ENCODE measurements at regions not wholly inside any gene's neighbourhood (a gene's known extent, or its start where the extent isn't known, plus 50 kb on each side); places are given as distances from the start of the nearest gene placed in this dataset.
"Not testable (repeated sequence)": the region's sequence is repeated elsewhere in the genome, so short reads cannot be mapped to it uniquely, and the experiment has no call there.

- H3K4me3 ChIP-seq (ENCODE audit: low read length in 2 of 2), result no peak overlapping the region
Measured at GRCh38 chr13:55649485-55649884, 1491.2 kb upstream of the PRR20A start.

DNA sequence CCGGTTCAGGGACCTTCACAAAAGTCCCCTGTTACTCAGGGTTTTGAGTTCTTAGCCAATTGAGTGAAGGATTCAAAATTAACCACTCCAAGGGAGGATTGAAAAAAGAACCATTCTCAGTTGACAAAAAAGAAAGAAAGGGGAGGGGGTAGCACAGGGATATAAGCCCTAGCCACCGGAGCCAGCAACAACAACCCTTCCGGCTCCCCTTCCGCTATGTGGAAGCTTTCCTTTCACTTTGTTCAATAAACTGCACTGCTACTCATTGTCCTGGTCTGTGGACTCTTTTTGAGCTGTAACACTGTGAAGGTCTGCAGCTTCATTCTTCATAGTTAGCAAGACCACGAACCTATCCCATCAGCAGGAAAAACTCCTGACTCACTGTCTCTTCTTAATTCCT is 1488.1 kb upstream of the PRR20A start:
- Histone ChIP-seq H3K27me3 (ENCODE audit: control insufficient read depth in 2 of 2, insufficient read depth in 2 of 2, low read length in 2 of 2) (no peaks in the 10 kb centered on the region), H3K9ac (ENCODE audit: low read depth in 1 of 2, low read length in 2 of 2) (no peak overlapping the region), H3K4me3 (ENCODE audit: low read length in 2 of 2) (no peak overlapping the region), H3K27ac (ENCODE audit: low read depth in 2 of 2, low read length in 2 of 2) (no peak overlapping the region), H3K36me3 (ENCODE audit: control insufficient read depth in 2 of 2, insufficient read depth in 2 of 2, low read length in 2 of 2) (no peaks in the 10 kb centered on the region), H3K9me3 (ENCODE audit: control insufficient read depth in 2 of 2, low read length in 2 of 2) (no peaks in the 10 kb centered on the region), H3K4me1 (ENCODE audit: control insufficient read depth in 2 of 2, insufficient read depth in 2 of 2, low read length in 2 of 2) (no peaks in the 10 kb centered on the region)

More at GRCh38 chr13:55649485-55649884, 1491.2 kb upstream of the PRR20A start:
- Histone ChIP-seq H3K27me3 (ENCODE audit: control insufficient read depth in 2 of 2, insufficient read depth in 2 of 2, low read length in 2 of 2) (no peaks in the 10 kb centered on the region), H3K27ac (ENCODE audit: low read depth in 2 of 2, low read length in 2 of 2) (no peak overlapping the region), H3K9me3 (ENCODE audit: control insufficient read depth in 2 of 2, low read length in 2 of 2) (no peaks in the 10 kb centered on the region), H3K36me3 (ENCODE audit: control insufficient read depth in 2 of 2, insufficient read depth in 2 of 2, low read length in 2 of 2) (no peaks in the 10 kb centered on the region), H3K9ac (ENCODE audit: low read depth in 1 of 2, low read length in 2 of 2) (no peak overlapping the region), H3K4me1 (ENCODE audit: control insufficient read depth in 2 of 2, insufficient read depth in 2 of 2, low read length in 2 of 2) (no peaks in the 10 kb centered on the region)

GRCh38 chr13:55653497-55653896 is 1487.2 kb upstream of the PRR20A start:
- Histone ChIP-seq H3K27ac (ENCODE audit: low read depth in 2 of 2, low read length in 2 of 2) (no peak overlapping the region), H3K4me3 (ENCODE audit: low read length in 2 of 2) (no peak overlapping the region), H3K4me1 (ENCODE audit: control insufficient read depth in 2 of 2, insufficient read depth in 2 of 2, low read length in 2 of 2) (no peaks in the 10 kb centered on the region), H3K36me3 (ENCODE audit: control insufficient read depth in 2 of 2, insufficient read depth in 2 of 2, low read length in 2 of 2) (no peaks in the 10 kb centered on the region), H3K27me3 (ENCODE audit: control insufficient read depth in 2 of 2, insufficient read depth in 2 of 2, low read length in 2 of 2) (no peaks in the 10 kb centered on the region), H3K9me3 (ENCODE audit: control insufficient read depth in 2 of 2, low read length in 2 of 2) (no peaks in the 10 kb centered on the region), H3K9ac (ENCODE audit: low read depth in 1 of 2, low read length in 2 of 2) (no peak overlapping the region)

- Histone ChIP-seq H3K9ac (ENCODE audit: low read depth in 1 of 2, low read length in 2 of 2) (no peak overlapping the region), H3K4me3 (ENCODE audit: low read length in 2 of 2) (no peak overlapping the region), H3K27me3 (ENCODE audit: control insufficient read depth in 2 of 2, insufficient read depth in 2 of 2, low read length in 2 of 2) (no peaks in the 10 kb centered on the region), H3K9me3 (ENCODE audit: control insufficient read depth in 2 of 2, low read length in 2 of 2) (no peaks in the 10 kb centered on the region), H3K36me3 (ENCODE audit: control insufficient read depth in 2 of 2, insufficient read depth in 2 of 2, low read length in 2 of 2) (no peaks in the 10 kb centered on the region), H3K4me1 (ENCODE audit: control insufficient read depth in 2 of 2, insufficient read depth in 2 of 2, low read length in 2 of 2) (no peaks in the 10 kb centered on the region), H3K27ac (ENCODE audit: low read depth in 2 of 2, low read length in 2 of 2) (no peak overlapping the region)
Measured at GRCh38 chr13:55654243-55654642, 1486.5 kb upstream of the PRR20A start.

DNA sequence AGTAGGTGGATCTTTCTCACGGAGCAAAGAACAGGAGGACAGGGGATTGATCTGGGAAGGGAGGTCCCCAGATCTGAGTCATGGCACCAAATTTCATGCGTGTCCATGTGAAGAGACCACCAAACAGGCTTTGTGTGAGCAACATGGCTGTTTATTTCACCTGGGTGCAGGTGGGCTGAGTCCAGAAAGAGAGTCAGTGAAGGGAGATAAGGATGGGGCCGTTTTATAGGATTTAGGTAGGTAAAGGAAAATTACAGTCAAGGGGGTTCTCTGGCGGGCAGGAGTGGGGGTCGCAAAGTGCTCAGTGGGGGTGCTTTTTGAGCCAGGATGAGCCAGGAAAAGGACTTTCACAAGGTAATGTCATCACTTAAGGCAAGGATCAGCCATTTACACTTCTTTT is 1480.5 kb upstream of the PRR20A start:
- H3K27me3 ChIP-seq (ENCODE audit: control insufficient read depth in 2 of 2, insufficient read depth in 2 of 2, low read length in 2 of 2); H3K4me1 ChIP-seq (ENCODE audit: control insufficient read depth in 2 of 2, insufficient read depth in 2 of 2, low read length in 2 of 2); H3K9me3 ChIP-seq (ENCODE audit: control insufficient read depth in 2 of 2, low read length in 2 of 2); H3K27ac ChIP-seq (ENCODE audit: low read depth in 2 of 2, low read length in 2 of 2); H3K9ac ChIP-seq (ENCODE audit: low read depth in 1 of 2, low read length in 2 of 2); H3K4me3 ChIP-seq (ENCODE audit: low read length in 2 of 2); H3K36me3 ChIP-seq (ENCODE audit: control insufficient read depth in 2 of 2, insufficient read depth in 2 of 2, low read length in 2 of 2): not testable (repeated sequence)

GRCh38 chr13:55660851-55661250 is 1479.9 kb upstream of the PRR20A start:
- Histone ChIP-seq H3K27ac (ENCODE audit: low read depth in 2 of 2, low read length in 2 of 2) (no peak overlapping the region), H3K4me1 (ENCODE audit: control insufficient read depth in 2 of 2, insufficient read depth in 2 of 2, low read length in 2 of 2) (no peaks in the 10 kb centered on the region), H3K9me3 (ENCODE audit: control insufficient read depth in 2 of 2, low read length in 2 of 2) (peaks cover 0 to 2% of the 10 kb centered on the region in 2 donors), H3K9ac (ENCODE audit: low read depth in 1 of 2, low read length in 2 of 2) (no peak overlapping the region), H3K4me3 (ENCODE audit: low read length in 2 of 2) (no peak overlapping the region), H3K36me3 (ENCODE audit: control insufficient read depth in 2 of 2, insufficient read depth in 2 of 2, low read length in 2 of 2) (no peaks in the 10 kb centered on the region), H3K27me3 (ENCODE audit: control insufficient read depth in 2 of 2, insufficient read depth in 2 of 2, low read length in 2 of 2) (no peaks in the 10 kb centered on the region)

GRCh38 chr13:55661505-55661904 is 1479.2 kb upstream of the PRR20A start:
- Histone ChIP-seq H3K9ac (ENCODE audit: low read depth in 1 of 2, low read length in 2 of 2) (no peak overlapping the region), H3K27me3 (ENCODE audit: control insufficient read depth in 2 of 2, insufficient read depth in 2 of 2, low read length in 2 of 2) (no peaks in the 10 kb centered on the region), H3K36me3 (ENCODE audit: control insufficient read depth in 2 of 2, insufficient read depth in 2 of 2, low read length in 2 of 2) (no peaks in the 10 kb centered on the region), H3K27ac (ENCODE audit: low read depth in 2 of 2, low read length in 2 of 2) (no peak overlapping the region), H3K9me3 (ENCODE audit: control insufficient read depth in 2 of 2, low read length in 2 of 2) (peaks cover 0 to 2% of the 10 kb centered on the region in 2 donors), H3K4me1 (ENCODE audit: control insufficient read depth in 2 of 2, insufficient read depth in 2 of 2, low read length in 2 of 2) (no peaks in the 10 kb centered on the region), H3K4me3 (ENCODE audit: low read length in 2 of 2) (no peak overlapping the region)

- Histone ChIP-seq H3K4me3 (ENCODE audit: low read length in 2 of 2) (no peak overlapping the region), H3K9ac (ENCODE audit: low read depth in 1 of 2, low read length in 2 of 2) (no peak overlapping the region), H3K27me3 (ENCODE audit: control insufficient read depth in 2 of 2, insufficient read depth in 2 of 2, low read length in 2 of 2) (no peaks in the 10 kb centered on the region), H3K9me3 (ENCODE audit: control insufficient read depth in 2 of 2, low read length in 2 of 2) (peaks cover 0 to 2% of the 10 kb centered on the region in 2 donors), H3K4me1 (ENCODE audit: control insufficient read depth in 2 of 2, insufficient read depth in 2 of 2, low read length in 2 of 2) (no peaks in the 10 kb centered on the region), H3K36me3 (ENCODE audit: control insufficient read depth in 2 of 2, insufficient read depth in 2 of 2, low read length in 2 of 2) (no peaks in the 10 kb centered on the region), H3K27ac (ENCODE audit: low read depth in 2 of 2, low read length in 2 of 2) (no peak overlapping the region)
Measured at GRCh38 chr13:55664178-55664577, 1476.5 kb upstream of the PRR20A start.

DNA sequence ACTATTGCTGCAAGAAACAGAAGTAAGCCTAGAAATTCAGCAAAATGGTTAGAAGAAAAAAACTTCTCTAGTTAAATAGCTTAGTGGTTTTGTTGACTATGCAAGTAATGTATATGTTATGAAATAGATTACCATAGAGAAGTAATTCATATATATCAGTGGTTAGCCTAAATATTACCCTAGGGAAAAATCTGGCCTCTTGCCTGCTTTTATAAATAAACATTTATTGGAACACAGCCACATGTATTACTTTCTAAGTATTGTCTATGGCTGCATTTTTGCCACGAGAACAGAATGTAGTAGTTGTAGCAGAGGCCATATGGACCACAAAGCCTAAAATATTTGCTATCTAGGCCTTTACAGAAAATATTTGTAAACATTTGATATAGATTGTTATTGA is 1471.7 kb upstream of the PRR20A start:
- Histone ChIP-seq H3K9ac (ENCODE audit: low read depth in 1 of 2, low read length in 2 of 2) (no peak overlapping the region), H3K4me3 (ENCODE audit: low read length in 2 of 2) (no peak overlapping the region), H3K27ac (ENCODE audit: low read depth in 2 of 2, low read length in 2 of 2) (no peak overlapping the region), H3K36me3 (ENCODE audit: control insufficient read depth in 2 of 2, insufficient read depth in 2 of 2, low read length in 2 of 2) (no peaks in the 10 kb centered on the region), H3K9me3 (ENCODE audit: control insufficient read depth in 2 of 2, low read length in 2 of 2) (peaks cover 0 to 2% of the 10 kb centered on the region in 2 donors), H3K27me3 (ENCODE audit: control insufficient read depth in 2 of 2, insufficient read depth in 2 of 2, low read length in 2 of 2) (no peaks in the 10 kb centered on the region), H3K4me1 (ENCODE audit: control insufficient read depth in 2 of 2, insufficient read depth in 2 of 2, low read length in 2 of 2) (no peaks in the 10 kb centered on the region)

GRCh38 chr13:55673910-55674309 is 1466.8 kb upstream of the PRR20A start:
- H3K9me3 ChIP-seq (ENCODE audit: control insufficient read depth in 2 of 2, low read length in 2 of 2), result no peaks in the 10 kb centered on the region
- no peaks in the 10 kb centered on the region for H3K36me3 ChIP-seq (ENCODE audit: control insufficient read depth in 2 of 2, insufficient read depth in 2 of 2, low read length in 2 of 2)
- H3K9ac ChIP-seq (ENCODE audit: low read depth in 1 of 2, low read length in 2 of 2), result no peak overlapping the region
- H3K4me3 ChIP-seq (ENCODE audit: low read length in 2 of 2), result no peak overlapping the region
- no peaks in the 10 kb centered on the region for H3K27me3 ChIP-seq (ENCODE audit: control insufficient read depth in 2 of 2, insufficient read depth in 2 of 2, low read length in 2 of 2)
- H3K27ac ChIP-seq (ENCODE audit: low read depth in 2 of 2, low read length in 2 of 2), result no peak overlapping the region
- H3K4me1 ChIP-seq (ENCODE audit: control insufficient read depth in 2 of 2, insufficient read depth in 2 of 2, low read length in 2 of 2), result no peaks in the 10 kb centered on the region

GRCh38 chr13:55682776-55683175 is 1457.9 kb upstream of the PRR20A start:
- H3K9me3 ChIP-seq (ENCODE audit: control insufficient read depth in 2 of 2, low read length in 2 of 2), result no peaks in the 10 kb centered on the region
- H3K4me1 ChIP-seq (ENCODE audit: control insufficient read depth in 2 of 2, insufficient read depth in 2 of 2, low read length in 2 of 2), result no peaks in the 10 kb centered on the region
- H3K9ac ChIP-seq (ENCODE audit: low read depth in 1 of 2, low read length in 2 of 2), result no peak overlapping the region
- no peak overlapping the region for H3K4me3 ChIP-seq (ENCODE audit: low read length in 2 of 2)
- no peaks in the 10 kb centered on the region for H3K27me3 ChIP-seq (ENCODE audit: control insufficient read depth in 2 of 2, insufficient read depth in 2 of 2, low read length in 2 of 2)
- H3K36me3 ChIP-seq (ENCODE audit: control insufficient read depth in 2 of 2, insufficient read depth in 2 of 2, low read length in 2 of 2), result no peaks in the 10 kb centered on the region
- H3K27ac ChIP-seq (ENCODE audit: low read depth in 2 of 2, low read length in 2 of 2), result no peak overlapping the region

All from mucosa of rectum (tissue), 2 donors.